SH-SY5Y (cell line): ENCODE measurements at regions not wholly inside any gene's neighbourhood (a gene's known extent, or its start where the extent isn't known, plus 50 kb on each side); places are given as distances from the start of the nearest gene placed in this dataset.

Experiments
- GATA2 ChIP-seq: IDR thresholded peaks from 2 replicates; pipeline ENCODE4 v1.6.1; 2011; ENCODE audit warnings: mild to moderate bottlenecking, low read depth, low read length
- GATA3 ChIP-seq: IDR thresholded peaks from 2 replicates; pipeline ENCODE4 v1.6.1; 2011; ENCODE audit warnings: low read depth, mild to moderate bottlenecking, low read length, moderate library complexity

DNA sequence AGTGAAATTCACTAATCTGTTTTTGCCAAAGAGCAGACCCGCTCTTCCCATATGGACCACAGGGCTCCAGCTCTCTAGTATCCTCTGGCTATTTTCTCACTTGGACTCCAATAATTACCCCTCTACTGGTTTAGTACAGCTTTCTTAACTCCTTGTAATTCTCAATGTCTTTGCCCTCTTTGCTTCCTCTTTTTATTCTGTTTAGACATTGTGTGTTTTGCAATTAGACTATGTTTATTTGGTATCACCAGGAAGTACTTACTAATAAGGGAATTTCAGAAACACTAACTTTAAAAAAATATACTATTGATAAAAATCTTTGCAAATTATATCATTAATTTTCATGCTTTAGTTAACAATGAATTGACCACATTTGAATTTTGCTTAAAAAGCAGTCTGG is 111.6 kb upstream of the OBI1 start:
- TF ChIP-seq GATA2 (no peak), GATA3 (no peak)
